ENCODE measurements at regions not wholly inside any gene's neighbourhood (a gene's known extent, or its start where the extent isn't known, plus 50 kb on each side); places are given as distances from the start of the nearest gene placed in this dataset.

GRCh38 chr13:44093607-44094564 is 214.2 kb downstream of the LACC1 start:
- Histone ChIP-seq H4K20me1 (ENCODE audit: insufficient read depth, low read length) (no peaks in the 10 kb centered on the region), H3K4me2 (ENCODE audit: low read depth, low read length) (no peak overlapping the region), H2AFZ (ENCODE audit: low read length) (no peak overlapping the region), H3K4me3 (replicated peaks in 1 of 3; ENCODE audit: insufficient read depth in 1 of 3, low read depth in 2 of 3, low read length in 3 of 3) (no peak overlapping the region), H3K27me3 (ENCODE audit: control insufficient read depth in 1 of 2, insufficient read depth in 2 of 2, low read length in 2 of 2) (no peaks in the 10 kb centered on the region), H3K79me2 (ENCODE audit: insufficient read depth, low read length) (no peaks in the 10 kb centered on the region), H3K9me3 (ENCODE audit: low read length) (no peaks in the 10 kb centered on the region), H3K9ac (ENCODE audit: insufficient read depth, low read depth, low read length) (no peak overlapping the region), H3K4me1 (ENCODE audit: insufficient read depth, low read length) (no peaks in the 10 kb centered on the region), H3K27ac (ENCODE audit: extremely low read length, insufficient read depth, low read length) (no peak overlapping the region), H3K36me3 (replicated peaks in 1 of 2; ENCODE audit: control insufficient read depth in 1 of 2, insufficient read depth in 2 of 2, low read length in 2 of 2) (no peaks in the 10 kb centered on the region)
- FAIRE-seq (no peak), ATAC-seq (no peak), DNase-seq (ENCODE audit: low spot score) (no peak)
- intact Hi-C loops (cut with micrococcal nuclease; ENCODE audit: unreplicated experiment) (no loop called here), in situ Hi-C loops (cut with HindIII; ENCODE audit: extremely low pct_ligation_motif_present, low pct_unique_long_range_greater_than_20kb) (no loop called here)
- ChIA-PET POLR2A (no interaction called here), CTCF (ENCODE audit: low intra/inter-chr PET ratio, low total read pairs) (no interaction called here)
- WGBS (ENCODE audit: low lambda C conversion rate), result 65% methylated on average over 4 of the region's 4 CpGs
- TF ChIP-seq ZNF337 (CRISPR knock-in tag; IDR thresholded peaks at IDR 0.05; ENCODE audit: borderline replicate concordance, low read depth) (no peak), MNT (IDR thresholded peaks at IDR 0.05) (no peak), ZNF672 (CRISPR knock-in tag; IDR thresholded peaks at IDR 0.05) (no peak), FOXK1 (CRISPR knock-in tag; IDR thresholded peaks at IDR 0.05; ENCODE audit: borderline replicate concordance, low read depth) (no peak), NFE2 (CRISPR knock-in tag; IDR thresholded peaks at IDR 0.05) (no peak), PTBP1 (IDR thresholded peaks at IDR 0.05; ENCODE audit: low read depth, low read length, poor library complexity, severe bottlenecking) (no peak)
- BruUV-seq (replicated peaks), result no TSS peak

- Histone ChIP-seq H4K20me1 (ENCODE audit: insufficient read depth, low read length) (no peaks in the 10 kb centered on the region), H3K4me2 (ENCODE audit: low read depth, low read length) (no peak overlapping the region), H3K9ac (ENCODE audit: insufficient read depth, low read depth, low read length) (no peak overlapping the region), H3K27me3 (ENCODE audit: control insufficient read depth in 1 of 2, insufficient read depth in 2 of 2, low read length in 2 of 2) (no peaks in the 10 kb centered on the region), H3K4me3 (replicated peaks in 1 of 3; ENCODE audit: insufficient read depth in 1 of 3, low read depth in 2 of 3, low read length in 3 of 3) (no peak overlapping the region), H3K36me3 (replicated peaks in 1 of 2; ENCODE audit: control insufficient read depth in 1 of 2, insufficient read depth in 2 of 2, low read length in 2 of 2) (no peaks in the 10 kb centered on the region), H3K9me3 (ENCODE audit: low read length) (peaks cover 3% of the 10 kb centered on the region; the same call in 1 of the 2 replicates), H2AFZ (ENCODE audit: low read length) (no peak overlapping the region), H3K4me1 (ENCODE audit: insufficient read depth, low read length) (no peaks in the 10 kb centered on the region), H3K27ac (ENCODE audit: extremely low read length, insufficient read depth, low read length) (no peak overlapping the region), H3K79me2 (ENCODE audit: insufficient read depth, low read length) (no peaks in the 10 kb centered on the region)
- BruUV-seq (replicated peaks), result no TSS peak
- ATAC-seq (no peak), DNase-seq (ENCODE audit: low spot score) (no peak), FAIRE-seq (no peak)
- ChIA-PET CTCF (ENCODE audit: low intra/inter-chr PET ratio, low total read pairs) (no interaction called here), POLR2A (no interaction called here)
- in situ Hi-C loops (cut with HindIII; ENCODE audit: extremely low pct_ligation_motif_present, low pct_unique_long_range_greater_than_20kb) (no loop called here), intact Hi-C loops (cut with micrococcal nuclease; ENCODE audit: unreplicated experiment) (no loop called here)
- TF ChIP-seq ZNF503 (CRISPR knock-in tag; IDR thresholded peaks at IDR 0.05) (no peak), ZNF652 (CRISPR knock-in tag; IDR thresholded peaks at IDR 0.05; ENCODE audit: borderline replicate concordance, low read depth) (no peak), ZNF563 (CRISPR knock-in tag; IDR thresholded peaks at IDR 0.05) (no peak), TAF15 (IDR thresholded peaks at IDR 0.05; ENCODE audit: low read depth, low read length, poor library complexity, severe bottlenecking) (no peak), NCOA1 (CRISPR knock-in tag; IDR thresholded peaks at IDR 0.05) (no peak), ZNF513 (CRISPR knock-in tag; conservative IDR thresholded peaks at IDR 0.05) (no peak), ZNF24 (IDR thresholded peaks at IDR 0.05) (no peak), ONECUT2 (CRISPR knock-in tag; IDR thresholded peaks at IDR 0.05) (no peak)
These were observed 217.2 kb downstream of the LACC1 start for GRCh38 chr13:44096901-44097300.
